ENCODE measurements at regions not wholly inside any gene's neighbourhood (a gene's known extent, or its start where the extent isn't known, plus 50 kb on each side); places are given as distances from the start of the nearest gene placed in this dataset.
"Not testable (repeated sequence)": the region's sequence is repeated elsewhere in the genome, so short reads cannot be mapped to it uniquely, and the experiment has no call there.

DNA sequence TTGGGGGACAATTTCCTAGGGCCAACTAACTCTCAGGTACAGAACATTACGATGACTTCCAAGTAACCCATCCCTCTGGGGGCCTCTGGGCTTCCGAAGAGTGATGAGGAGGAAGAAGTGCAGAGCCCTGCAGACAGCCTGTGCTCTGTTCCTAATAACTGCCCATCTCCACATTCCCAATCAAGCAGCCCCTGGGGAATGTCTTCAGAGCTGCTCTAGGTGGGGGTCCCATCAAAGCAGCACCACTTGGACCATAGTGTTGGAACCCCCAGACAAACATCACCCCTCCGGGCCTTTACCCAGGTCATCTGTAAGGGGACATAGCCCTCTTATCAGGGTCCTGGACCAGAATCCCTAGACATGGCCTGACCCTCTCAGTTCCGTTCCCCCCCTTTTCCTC, 357.3 kb downstream of the NPHP4 start:
- DNase-seq (ENCODE audit: low read depth) = no peak

GRCh38 chr1:5632814-5633213, 359.4 kb downstream of the NPHP4 start:
- no peak for DNase-seq (ENCODE audit: low read depth)

DNA sequence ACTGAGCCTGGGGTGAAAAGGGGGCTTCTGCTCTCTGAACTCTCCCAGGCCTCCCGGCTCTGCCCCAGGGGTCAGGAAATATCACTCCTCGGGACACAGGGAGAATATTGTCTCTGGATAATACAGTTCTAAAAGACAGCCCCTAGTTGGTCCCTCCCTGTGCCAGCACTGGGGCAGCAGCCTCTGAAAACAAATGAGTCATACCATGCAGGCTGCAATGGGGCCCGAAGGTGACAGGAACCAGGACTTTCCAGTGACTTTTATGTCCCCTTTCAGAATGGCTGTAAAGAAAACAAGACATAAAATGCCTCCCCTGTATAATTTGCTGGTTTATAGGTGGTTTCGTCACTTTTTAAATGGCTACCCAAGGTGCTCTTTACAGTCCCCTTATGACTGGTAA, 360.0 kb downstream of the NPHP4 start:
- DNase-seq (ENCODE audit: low read depth) = no peak

GRCh38 chr1:5628416-5628815, 363.8 kb downstream of the NPHP4 start:
- DNase-seq (ENCODE audit: low read depth) = no peak

GRCh38 chr1:5623399-5623798, 368.8 kb downstream of the NPHP4 start:
- no peak for DNase-seq (ENCODE audit: low read depth)

DNA sequence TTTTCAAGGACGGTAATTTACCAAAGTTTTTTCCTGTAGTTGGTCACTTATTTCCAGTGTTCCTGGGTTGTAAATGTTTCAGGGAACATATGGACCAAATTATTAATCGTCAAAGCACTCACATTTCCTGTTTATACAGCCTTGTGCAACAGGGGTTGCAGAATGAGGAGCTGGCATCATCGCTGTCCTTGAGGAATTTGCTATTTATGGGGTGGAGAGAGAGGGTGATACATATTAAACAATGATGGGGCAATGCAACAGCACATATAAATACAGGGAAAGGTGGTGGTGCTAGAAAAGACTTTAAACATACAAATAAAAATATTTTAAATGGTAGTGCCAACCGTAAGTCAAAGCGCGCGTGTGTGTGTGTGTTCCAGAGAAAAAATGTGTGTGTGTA, 369.8 kb downstream of the NPHP4 start:
- no peak for DNase-seq (ENCODE audit: low read depth)

GRCh38 chr1:5621692-5622091, 370.5 kb downstream of the NPHP4 start:
- DNase-seq (ENCODE audit: low read depth) = no peak

DNA sequence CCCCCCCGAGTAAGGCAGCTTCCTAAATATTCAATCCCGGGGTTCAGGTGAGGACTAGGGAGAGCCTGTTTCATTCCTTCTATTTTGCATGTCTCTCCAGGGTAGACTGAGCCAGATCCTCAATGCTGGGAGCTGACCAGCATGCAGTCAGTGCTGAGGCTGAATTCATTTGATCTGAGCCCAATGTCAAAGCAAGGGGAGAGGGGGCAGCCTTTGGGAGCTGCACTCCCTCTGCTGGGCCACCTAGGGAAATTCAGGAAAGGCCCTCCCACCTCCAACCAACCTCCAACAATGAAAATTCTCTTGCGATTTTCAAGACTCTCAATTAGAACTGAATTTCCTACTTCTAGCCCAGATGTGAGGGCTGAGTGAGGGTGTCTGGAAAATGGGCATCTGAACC, 371.2 kb downstream of the NPHP4 start:
- no peak for DNase-seq (ENCODE audit: low read depth)

DNA sequence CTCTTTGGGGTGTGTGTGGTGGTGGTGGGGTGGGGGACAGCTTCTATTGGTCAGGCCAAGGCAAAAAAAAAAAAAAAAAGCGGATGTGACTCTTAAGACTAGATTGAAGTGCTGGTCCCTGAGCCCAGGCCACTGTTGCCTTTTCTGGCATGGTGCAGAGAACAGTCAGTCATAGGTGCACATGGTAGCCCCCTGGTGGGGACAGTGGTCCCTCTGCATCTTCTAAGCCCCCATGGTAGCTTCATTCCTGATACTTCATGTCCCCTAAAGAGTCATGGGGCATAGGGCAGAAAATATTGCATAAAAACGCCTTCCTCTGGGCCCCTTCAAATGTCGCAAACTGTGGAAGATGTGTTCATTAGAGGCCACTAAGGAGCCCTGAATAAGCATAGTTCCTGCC, 371.8 kb downstream of the NPHP4 start:
- no peak for DNase-seq (ENCODE audit: low read depth)

- no peak for DNase-seq (ENCODE audit: low read depth)
Measured at GRCh38 chr1:5619469-5619868, 372.8 kb downstream of the NPHP4 start.

- DNase-seq (ENCODE audit: low read depth) = no peak
Measured at GRCh38 chr1:5617546-5617945, 374.7 kb downstream of the NPHP4 start.

- no peak for DNase-seq (ENCODE audit: low read depth)
Measured at GRCh38 chr1:5617179-5617520, 375.1 kb downstream of the NPHP4 start.

DNA sequence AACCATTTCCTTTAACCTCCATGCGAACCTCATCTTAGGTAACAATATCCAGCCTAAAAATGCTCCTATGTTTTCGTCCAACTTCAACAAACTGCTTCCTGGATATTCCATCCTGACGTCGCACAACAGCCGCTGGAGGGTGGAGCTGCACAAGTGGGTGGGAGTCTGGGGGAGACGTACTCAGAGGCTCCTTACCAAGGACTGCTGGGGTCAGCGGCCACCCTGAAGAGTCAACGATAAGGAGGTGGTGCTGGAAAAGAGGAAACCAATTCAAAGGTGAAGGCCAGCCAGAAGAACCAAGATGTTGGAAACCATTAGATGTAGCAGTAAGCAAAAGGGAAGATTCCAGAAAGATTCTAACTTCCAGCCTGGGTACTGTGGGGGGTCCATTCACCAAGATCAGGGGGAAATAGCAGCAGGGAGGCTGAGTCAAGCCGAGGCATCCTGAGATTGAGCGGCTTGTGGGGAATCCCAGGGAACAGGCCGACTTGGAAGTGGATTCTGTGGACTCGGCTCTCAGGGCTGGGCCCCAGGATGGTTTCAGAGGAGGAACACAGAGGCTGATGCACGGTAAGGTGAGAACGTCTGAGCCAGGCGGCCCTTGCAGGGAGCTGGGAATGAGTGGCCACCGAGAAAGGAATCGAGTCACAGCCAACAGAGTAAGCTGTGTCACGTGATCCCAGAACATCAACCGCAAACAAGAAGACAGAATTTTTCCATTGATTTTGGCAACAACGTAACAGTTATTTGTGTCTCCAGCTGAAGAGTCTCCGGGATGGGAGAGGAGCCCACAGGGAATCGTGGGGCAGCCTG, 375.7 kb downstream of the NPHP4 start:
- DNase-seq (ENCODE audit: low read depth) = no peak

- DNase-seq (ENCODE audit: low read depth) = no peak
Measured at GRCh38 chr1:5615076-5615475, 377.1 kb downstream of the NPHP4 start.

GRCh38 chr1:5613900-5614299, 378.3 kb downstream of the NPHP4 start:
- no peak for DNase-seq (ENCODE audit: low read depth)

DNA sequence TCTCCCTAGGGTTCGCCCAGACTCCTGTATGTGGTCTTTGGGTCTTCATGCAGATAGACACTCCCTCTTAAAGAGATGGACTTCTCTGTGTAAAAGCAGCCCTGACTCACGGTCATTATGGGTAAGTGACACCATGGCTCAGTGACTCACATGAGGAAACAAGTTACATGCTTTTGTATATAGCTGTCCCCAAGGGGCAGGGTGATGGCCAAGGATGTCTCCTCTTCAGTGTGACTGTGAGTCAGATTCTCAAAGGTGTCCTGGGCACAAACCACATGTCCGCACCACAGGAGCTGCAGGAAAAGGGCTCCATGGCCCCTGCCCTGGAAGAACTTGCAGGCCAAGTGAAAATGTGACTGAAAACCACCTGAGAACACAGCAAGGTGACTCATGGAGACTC, 380.4 kb downstream of the NPHP4 start:
- no peak for DNase-seq (ENCODE audit: low read depth)

DNA sequence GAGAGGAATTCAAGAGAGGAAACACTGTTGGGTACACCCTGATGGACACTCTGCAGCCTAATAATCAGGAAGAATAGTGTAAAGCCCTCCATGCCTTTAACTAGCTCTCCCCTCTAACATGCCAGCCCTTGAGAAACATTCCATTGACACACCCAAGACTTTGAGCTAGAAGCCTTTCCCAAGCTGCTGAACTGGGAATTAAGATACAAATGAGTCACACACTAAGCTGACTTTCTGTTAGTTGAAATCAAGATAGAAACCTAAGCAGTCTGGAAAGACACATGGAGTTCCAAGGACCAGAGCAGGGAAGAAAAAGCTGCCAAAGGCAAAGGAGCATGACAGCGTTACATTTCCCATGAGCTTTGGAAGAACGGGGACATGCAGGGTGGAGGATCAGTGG, 380.8 kb downstream of the NPHP4 start:
- DNase-seq (ENCODE audit: low read depth) = no peak

- DNase-seq (ENCODE audit: low read depth) = no peak
Measured at GRCh38 chr1:5610432-5610831, 381.8 kb downstream of the NPHP4 start.

GRCh38 chr1:5603353-5604104, 388.7 kb downstream of the NPHP4 start:
- DNase-seq (ENCODE audit: low read depth) = no peak

- DNase-seq (ENCODE audit: low read depth) = not testable (repeated sequence)
Measured at GRCh38 chr1:5602718-5603117, 389.5 kb downstream of the NPHP4 start.

- DNase-seq (ENCODE audit: low read depth) = no peak
Measured at GRCh38 chr1:5601516-5601915, 390.7 kb downstream of the NPHP4 start.

DNA sequence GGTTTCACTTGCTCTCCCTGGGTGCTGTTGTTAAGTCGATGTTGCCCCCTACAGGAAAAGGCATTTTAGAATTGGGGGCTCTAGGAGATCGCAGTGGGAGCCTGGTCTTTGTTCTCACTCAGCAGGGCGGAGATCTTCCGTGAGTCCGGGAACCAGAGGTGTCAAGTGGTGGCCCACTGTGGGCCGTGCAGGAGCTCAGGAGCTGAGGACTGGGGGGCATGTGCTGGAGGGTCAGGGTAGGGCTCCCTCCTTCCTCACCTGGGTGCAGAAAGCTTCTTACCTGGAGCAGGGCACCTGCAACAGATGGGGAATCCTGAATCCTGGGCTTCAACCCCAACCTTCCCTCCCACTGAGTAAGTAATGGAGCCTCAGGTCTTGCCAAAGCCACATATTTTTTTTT, 392.7 kb downstream of the NPHP4 start:
- no peak for DNase-seq (ENCODE audit: low read depth)

DNA sequence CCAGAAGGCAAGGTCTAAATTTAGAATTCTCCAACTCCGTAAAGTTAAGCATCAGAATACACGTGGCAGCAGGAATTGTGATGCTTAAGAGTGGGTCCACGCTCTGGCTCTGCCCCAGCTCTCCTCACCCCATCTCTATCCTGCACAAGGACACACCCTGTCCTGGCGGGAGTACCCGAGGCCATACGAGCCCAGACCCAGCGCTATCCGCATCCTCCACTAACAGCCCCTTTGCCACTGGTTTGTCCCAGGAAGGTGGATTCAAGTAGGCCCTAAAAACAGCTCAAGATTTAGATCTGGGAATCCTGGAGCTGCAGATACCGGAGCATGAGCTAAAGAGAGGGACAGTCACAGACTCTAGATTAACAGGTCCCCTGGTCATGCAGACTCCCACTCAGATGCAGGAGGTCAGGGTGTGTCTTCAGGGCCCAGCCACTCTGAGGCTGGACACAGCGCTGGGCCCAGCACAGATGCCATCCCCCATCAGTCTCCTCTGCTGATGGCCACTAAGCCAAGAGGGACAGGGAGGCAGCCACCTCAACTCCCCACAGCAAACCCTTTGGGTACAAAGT, 393.3 kb downstream of the NPHP4 start:
- no peak for DNase-seq (ENCODE audit: low read depth)

Measured in activated T-cell treated with anti-CD3 and anti-CD28 coated beads for 1 hour (primary cell).